ENCODE measurements at regions not wholly inside any gene's neighbourhood (a gene's known extent, or its start where the extent isn't known, plus 50 kb on each side); places are given as distances from the start of the nearest gene placed in this dataset.
"Not testable (repeated sequence)": the region's sequence is repeated elsewhere in the genome, so short reads cannot be mapped to it uniquely, and the experiment has no call there.

- DNase-seq, result no peak
- H3K27ac Mint-ChIP-seq, result no peak overlapping the region
- H3K9me3 Mint-ChIP-seq, result peaks cover 6% of the 10 kb centered on the region
- H3K4me3 Mint-ChIP-seq, result no peak overlapping the region
- H3K36me3 Mint-ChIP-seq (ENCODE audit: low read depth), result no peaks in the 10 kb centered on the region
- H3K27me3 Mint-ChIP-seq (ENCODE audit: low read depth, poor library complexity), result peaks cover 10% of the 10 kb centered on the region
- peaks cover 27% of the 10 kb centered on the region for H3K4me1 Mint-ChIP-seq
- TF ChIP-seq CTCF (IDR thresholded peaks at IDR 0.05), result no peak
Measured at GRCh38 chr13:50646070-50646469, 197.4 kb downstream of the DLEU7 start.

DNA sequence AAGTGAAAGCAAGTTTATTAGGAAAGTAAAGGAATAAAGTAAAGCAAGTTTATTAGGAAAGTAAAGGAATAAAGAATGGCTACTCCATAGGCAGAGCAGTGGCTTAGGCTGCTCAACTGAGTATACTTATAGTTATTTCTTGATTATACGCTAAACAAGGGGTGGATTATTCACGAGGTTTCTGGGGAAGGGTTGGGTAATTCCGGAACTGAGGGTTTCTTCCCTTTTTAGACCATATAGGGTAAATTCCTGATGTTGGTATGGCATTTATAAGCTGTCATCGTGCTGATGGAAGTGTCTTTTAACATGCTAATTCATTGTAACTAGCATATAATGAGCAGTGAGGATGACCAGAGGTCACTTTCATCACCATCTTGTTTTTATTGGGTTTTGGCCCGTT lies 194.3 kb downstream of the DLEU7 start:
- H3K36me3 Mint-ChIP-seq (ENCODE audit: low read depth), result no peaks in the 10 kb centered on the region
- peaks cover 41% of the 10 kb centered on the region for H3K4me1 Mint-ChIP-seq
- no peak for DNase-seq
- H3K27ac Mint-ChIP-seq, result no peak overlapping the region
- H3K4me3 Mint-ChIP-seq, result no peak overlapping the region
- peaks cover 4% of the 10 kb centered on the region for H3K27me3 Mint-ChIP-seq (ENCODE audit: low read depth, poor library complexity)
- H3K9me3 Mint-ChIP-seq, result peaks cover 6% of the 10 kb centered on the region
- no peak for TF ChIP-seq CTCF (IDR thresholded peaks at IDR 0.05)

DNA sequence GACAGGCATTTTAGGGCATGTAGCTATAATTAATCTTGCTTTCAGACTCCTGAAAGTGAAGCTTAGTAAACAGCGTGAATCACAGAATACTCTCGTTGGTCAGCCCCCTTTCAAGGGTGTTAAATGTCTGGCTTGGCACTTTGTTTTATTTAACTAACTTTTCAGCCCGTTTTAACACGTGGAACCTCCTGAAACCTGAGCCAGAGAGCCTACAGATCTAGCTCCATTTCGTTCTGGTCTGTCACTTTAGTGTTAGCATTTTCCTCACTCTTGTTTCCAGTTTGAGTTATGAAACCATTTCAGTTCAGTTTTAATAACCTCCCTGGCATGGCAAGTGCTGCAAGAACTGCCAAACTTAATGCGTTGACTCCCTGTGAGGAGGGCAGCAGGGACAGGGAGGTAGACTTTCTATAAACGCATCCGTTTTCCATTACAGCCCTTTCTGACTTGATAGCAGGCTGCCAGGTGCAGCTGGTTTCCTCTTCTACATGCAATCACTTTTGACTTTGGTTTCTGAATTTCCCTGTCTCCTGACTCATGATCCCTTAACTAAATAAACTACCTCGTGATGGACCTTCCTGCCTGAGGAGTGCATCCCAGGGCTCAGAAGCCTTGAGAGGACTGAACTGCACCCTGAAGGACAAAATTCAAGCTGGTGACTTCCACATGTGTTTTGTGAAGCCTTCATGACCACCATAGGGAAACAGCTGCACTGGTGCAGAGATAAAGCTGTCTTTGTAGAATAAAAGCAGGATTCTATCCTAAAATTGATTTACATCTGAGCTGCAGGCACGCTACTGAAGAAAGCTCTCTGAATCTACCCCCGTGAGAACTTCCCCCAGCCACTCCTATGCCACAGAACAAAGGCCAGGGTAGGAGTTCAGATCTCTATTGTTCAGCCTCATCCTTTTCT lies 192.6 kb downstream of the DLEU7 start:
- DNase-seq, result no peak
- peaks cover 34% of the 10 kb centered on the region for H3K4me1 Mint-ChIP-seq
- H3K27ac Mint-ChIP-seq, result peak overlapping the region; percentile 97
- peak overlapping the region; percentile 35 for H3K4me3 Mint-ChIP-seq
- H3K9me3 Mint-ChIP-seq, result peaks cover 6% of the 10 kb centered on the region
- H3K27me3 Mint-ChIP-seq (ENCODE audit: low read depth, poor library complexity), result peaks cover 4% of the 10 kb centered on the region
- TF ChIP-seq CTCF (IDR thresholded peaks at IDR 0.05), result no peak
- no peaks in the 10 kb centered on the region for H3K36me3 Mint-ChIP-seq (ENCODE audit: low read depth)

GRCh38 chr13:50651922-50652321 lies 191.6 kb downstream of the DLEU7 start:
- no peak for DNase-seq
- Mint-ChIP-seq H3K4me1 (peaks cover 39% of the 10 kb centered on the region), H3K4me3 (no peak overlapping the region), H3K27me3 (ENCODE audit: low read depth, poor library complexity) (peaks cover 4% of the 10 kb centered on the region), H3K9me3 (peaks cover 6% of the 10 kb centered on the region), H3K27ac (no peak overlapping the region), H3K36me3 (ENCODE audit: low read depth) (no peaks in the 10 kb centered on the region)
- TF ChIP-seq CTCF (IDR thresholded peaks at IDR 0.05), result no peak

DNA sequence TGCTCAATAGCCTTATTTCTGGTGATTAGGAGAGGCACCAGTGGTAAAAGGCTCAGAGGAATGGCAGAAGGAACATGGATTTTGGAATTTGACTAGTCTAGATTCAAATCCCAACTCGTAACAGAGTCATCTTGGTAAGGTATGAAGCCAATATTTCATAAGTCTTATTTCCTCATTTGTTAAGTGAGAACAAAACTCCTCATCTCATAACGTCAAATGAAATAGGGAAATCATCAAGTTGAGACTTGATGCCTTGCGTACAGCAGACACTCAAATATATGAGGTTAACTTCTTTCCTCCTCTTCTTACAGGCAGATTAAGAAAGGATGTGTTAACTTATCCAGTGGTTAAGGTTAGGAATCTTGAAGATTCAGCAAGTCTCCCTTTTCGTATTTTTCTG lies 189.2 kb downstream of the DLEU7 start:
- Mint-ChIP-seq H3K36me3 (ENCODE audit: low read depth) (no peaks in the 10 kb centered on the region), H3K27ac (no peak overlapping the region), H3K4me1 (peaks cover 47% of the 10 kb centered on the region), H3K4me3 (no peak overlapping the region), H3K9me3 (no peaks in the 10 kb centered on the region), H3K27me3 (ENCODE audit: low read depth, poor library complexity) (no peaks in the 10 kb centered on the region)
- DNase-seq, result no peak
- no peak for TF ChIP-seq CTCF (IDR thresholded peaks at IDR 0.05)

DNA sequence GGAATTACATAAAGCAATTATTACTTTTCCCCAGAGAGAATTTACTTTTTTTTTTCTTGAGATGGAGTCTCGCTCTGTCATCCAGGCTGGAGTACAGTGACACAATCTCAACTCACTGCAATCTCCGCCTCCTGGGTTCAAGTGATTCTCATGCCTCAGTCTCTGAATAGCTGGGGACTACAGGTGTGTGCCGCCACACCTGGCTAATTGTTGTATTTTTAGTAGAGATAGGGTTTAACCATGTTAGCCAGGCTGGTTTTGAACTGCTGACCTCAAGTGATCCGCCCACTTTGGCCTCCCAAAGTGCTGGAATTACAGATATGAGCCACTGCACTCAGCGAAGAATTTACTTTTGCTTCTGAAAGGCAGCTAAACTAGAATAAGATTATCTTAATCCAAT lies 181.6 kb downstream of the DLEU7 start:
- H3K4me1 Mint-ChIP-seq; H3K27ac Mint-ChIP-seq; DNase-seq; H3K27me3 Mint-ChIP-seq (ENCODE audit: low read depth, poor library complexity); H3K4me3 Mint-ChIP-seq: not testable (repeated sequence)
- Mint-ChIP-seq H3K36me3 (ENCODE audit: low read depth) (peaks cover 29% of the 10 kb centered on the region), H3K9me3 (peaks cover 29% of the 10 kb centered on the region)

Measured in nephron progenitor cell (in vitro differentiated cells).